GM19240 (cell line): ENCODE measurements at regions not wholly inside any gene's neighbourhood (a gene's known extent, or its start where the extent isn't known, plus 50 kb on each side); places are given as distances from the start of the nearest gene placed in this dataset.
"Not testable (repeated sequence)": the region's sequence is repeated elsewhere in the genome, so short reads cannot be mapped to it uniquely, and the experiment has no call there.

Experiments used
- DNase-seq: peaks from one replicate; pipeline ENCODE4 v3.0.0; 2011; ENCODE audit warnings: low spot score; ENCODE audit not compliant: insufficient read length

GRCh38 chr12:87001102-87001501 lies 744.9 kb upstream of the MGAT4C start:
- no peak for DNase-seq

DNA sequence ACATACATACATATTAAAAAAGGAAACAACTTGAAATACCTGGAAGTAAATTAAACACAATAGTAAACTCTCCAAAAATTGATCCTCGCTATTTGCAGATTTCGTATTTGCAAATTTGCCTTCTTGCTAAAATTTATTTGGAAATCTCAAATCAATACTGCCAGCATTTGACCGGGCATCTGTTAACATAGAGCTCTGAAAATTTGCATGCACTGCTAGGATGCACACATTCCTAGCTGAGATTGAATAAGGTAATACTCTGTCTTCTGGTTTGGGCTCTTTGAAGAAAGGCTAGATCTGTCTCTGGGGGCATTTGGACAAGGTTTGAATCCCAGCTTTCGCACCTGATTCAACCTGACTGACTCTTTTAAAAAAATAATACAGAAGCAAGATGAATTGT lies 729.1 kb upstream of the MGAT4C start:
- no peak for DNase-seq

- DNase-seq = not testable (repeated sequence)
Observed at GRCh38 chr12:86970595-86970994, 714.4 kb upstream of the MGAT4C start.

- DNase-seq = no peak
Observed at GRCh38 chr12:86959766-86960458, 703.7 kb upstream of the MGAT4C start.

DNA sequence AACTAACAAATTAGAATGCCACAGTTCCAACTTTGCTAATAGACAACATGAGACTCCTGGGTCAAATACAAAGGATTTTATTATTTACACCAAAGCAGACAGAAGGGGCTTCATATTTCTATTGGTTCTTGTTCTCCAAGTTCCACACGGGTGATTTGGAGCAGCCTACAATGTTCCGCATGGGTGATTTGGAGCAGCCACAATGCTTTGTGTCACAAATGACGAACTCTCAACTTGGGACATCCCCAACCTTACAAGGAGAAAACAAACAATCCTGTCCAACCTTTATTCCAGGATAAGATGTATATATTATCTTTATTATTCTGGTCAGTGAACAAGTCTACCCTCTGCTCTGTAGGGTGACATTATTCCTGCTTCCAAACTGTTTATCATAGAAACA lies 694.3 kb upstream of the MGAT4C start:
- no peak for DNase-seq

GRCh38 chr12:86950043-86950442 lies 693.9 kb upstream of the MGAT4C start:
- DNase-seq = no peak

GRCh38 chr12:86948851-86949250 lies 692.7 kb upstream of the MGAT4C start:
- no peak for DNase-seq

DNA sequence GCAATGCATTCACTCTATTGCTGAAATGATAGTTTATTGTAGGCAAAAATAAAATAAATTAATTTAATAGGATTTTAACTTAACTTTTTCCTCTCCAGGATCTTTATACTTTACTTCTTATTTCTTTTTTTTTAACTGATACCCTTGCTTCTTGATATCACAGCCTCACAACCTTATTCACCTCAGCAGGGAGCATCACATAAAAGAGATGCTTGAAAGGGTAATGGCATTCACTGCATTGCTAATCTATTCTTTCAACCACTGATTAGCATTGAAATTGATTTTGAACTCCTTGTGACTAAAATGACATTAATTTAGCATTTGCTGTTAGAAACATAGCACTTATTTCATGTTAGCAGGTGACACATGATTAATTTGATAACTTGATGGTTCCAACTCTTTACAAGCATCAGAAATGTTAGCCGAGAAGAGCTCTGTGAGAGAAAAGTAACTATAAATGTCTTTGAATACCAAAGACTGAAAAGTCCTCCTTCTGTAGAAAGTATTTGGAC lies 689.5 kb upstream of the MGAT4C start:
- DNase-seq = no peak

- DNase-seq = not testable (repeated sequence)
Observed at GRCh38 chr12:86944197-86944819, 688.1 kb upstream of the MGAT4C start.

- no peak for DNase-seq
Observed at GRCh38 chr12:86931714-86932113, 675.5 kb upstream of the MGAT4C start.

- DNase-seq = no peak
Observed at GRCh38 chr12:86929962-86930361, 673.8 kb upstream of the MGAT4C start.

DNA sequence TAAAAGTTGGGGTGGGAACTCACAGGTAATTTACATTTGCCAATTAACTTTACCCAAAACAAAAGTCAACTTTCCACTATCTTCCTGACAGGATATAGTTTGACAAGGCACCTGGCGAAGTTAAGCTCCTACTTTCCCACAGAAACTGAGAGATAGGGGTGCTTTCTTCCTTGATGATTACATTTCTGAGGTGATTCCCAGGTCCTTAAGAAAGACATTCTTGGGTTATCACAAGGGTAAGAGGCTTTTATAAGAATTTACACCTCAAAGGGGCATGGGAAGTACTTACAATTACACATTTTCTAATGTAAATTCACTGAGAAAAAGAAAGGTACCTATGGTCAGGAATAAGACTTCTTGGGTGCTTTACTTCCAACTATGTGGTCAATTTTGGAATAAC lies 660.9 kb upstream of the MGAT4C start:
- DNase-seq = no peak

DNA sequence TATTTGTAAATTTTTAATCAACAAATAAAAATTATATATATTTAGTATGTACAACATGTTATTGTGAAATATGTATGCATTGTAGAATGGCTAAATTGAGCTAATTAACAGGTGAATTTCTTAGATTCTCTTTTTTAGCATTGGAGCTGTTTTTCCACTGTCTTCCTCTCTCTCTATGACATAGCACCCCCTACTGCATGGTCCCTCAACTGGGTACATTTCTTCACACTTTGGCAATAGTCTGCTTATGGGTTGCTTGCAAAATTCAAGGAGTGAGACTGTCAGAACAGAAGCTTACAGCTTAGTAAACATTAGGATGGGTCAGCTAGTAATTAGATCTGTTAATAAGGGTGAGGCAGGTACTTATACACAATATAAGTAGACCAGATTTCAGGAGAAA lies 658.5 kb upstream of the MGAT4C start:
- DNase-seq = no peak

GRCh38 chr12:86911973-86912372 lies 655.8 kb upstream of the MGAT4C start:
- DNase-seq = no peak

- no peak for DNase-seq
Observed at GRCh38 chr12:86903159-86903558, 647.0 kb upstream of the MGAT4C start.

- no peak for DNase-seq
Observed at GRCh38 chr12:86860776-86861175, 604.6 kb upstream of the MGAT4C start.

- no peak for DNase-seq
Observed at GRCh38 chr12:86852451-86852850, 596.3 kb upstream of the MGAT4C start.

- DNase-seq = no peak
Observed at GRCh38 chr12:86838711-86839110, 582.5 kb upstream of the MGAT4C start.

- no peak for DNase-seq
Observed at GRCh38 chr12:86838260-86838659, 582.1 kb upstream of the MGAT4C start.

- no peak for DNase-seq
Observed at GRCh38 chr12:86837246-86837645, 581.1 kb upstream of the MGAT4C start.

DNA sequence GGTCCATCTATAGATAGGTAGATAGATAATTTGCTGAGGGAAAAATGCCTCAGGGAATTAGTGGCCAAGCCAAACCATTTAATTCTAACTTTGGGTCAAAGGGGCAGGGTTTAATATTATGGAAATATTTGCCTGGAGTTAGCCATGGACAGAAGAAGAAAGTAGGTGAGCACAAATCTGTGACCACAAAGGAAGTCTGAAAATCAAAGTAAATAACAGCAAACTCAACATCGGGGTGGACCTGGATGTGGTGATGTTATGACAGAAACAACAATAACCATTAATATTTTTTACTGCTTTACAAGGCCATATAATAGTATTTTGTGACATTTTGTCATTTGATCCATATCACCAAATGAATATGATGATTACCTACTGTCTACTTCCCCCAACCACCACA lies 578.0 kb upstream of the MGAT4C start:
- no peak for DNase-seq

DNA sequence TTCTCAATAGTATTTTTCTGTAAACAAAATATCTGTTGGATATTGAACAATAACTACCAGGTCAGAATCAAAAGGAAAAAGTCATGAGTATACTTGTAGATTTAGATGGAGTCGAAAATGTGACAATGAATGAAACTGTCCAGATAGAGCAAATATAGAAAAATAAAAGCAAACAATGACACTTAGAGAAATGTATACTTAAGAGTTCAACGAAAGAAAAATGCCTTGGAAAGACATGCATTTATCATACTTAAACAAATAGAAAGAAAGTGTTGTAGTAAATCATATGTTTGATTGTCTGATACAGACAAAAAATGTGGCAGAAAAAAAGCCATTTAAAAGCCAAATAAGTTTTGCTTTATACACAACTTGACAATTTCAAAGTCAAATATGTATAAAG lies 571.2 kb upstream of the MGAT4C start:
- DNase-seq = no peak

DNA sequence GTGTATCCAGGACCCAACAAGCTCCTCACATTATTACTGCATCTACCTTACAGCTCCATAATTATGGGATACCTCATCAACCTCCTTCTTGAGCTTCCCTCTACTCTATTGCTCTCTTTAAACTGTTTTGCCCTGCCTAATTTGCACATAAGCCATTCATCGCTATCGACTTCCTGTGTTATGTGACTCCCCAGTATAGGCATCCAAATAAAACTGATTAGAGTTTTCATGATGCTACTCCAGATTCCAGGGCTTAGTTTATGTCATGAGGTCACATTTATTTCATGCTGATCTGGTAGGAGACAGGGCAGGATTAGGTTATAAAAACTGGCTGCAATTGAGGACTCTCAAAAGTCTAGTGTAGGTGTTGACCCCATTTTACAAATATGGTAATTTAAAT lies 569.9 kb upstream of the MGAT4C start:
- no peak for DNase-seq
